Mesodermal cell (in vitro differentiated cells): ENCODE measurements at regions not wholly inside any gene's neighbourhood (a gene's known extent, or its start where the extent isn't known, plus 50 kb on each side); places are given as distances from the start of the nearest gene placed in this dataset.

Source experiments
- H3K27ac ChIP-seq: 2 replicates; pipeline ENCODE4 v1.7.0; 2013; ENCODE audit warnings: mild to moderate bottlenecking, low read depth, low read length, moderate library complexity; ENCODE audit not compliant: severe bottlenecking
- H3K36me3 ChIP-seq: 2 replicates; pipeline ENCODE4 v1.7.1; 2013; ENCODE audit warnings: mild to moderate bottlenecking, low read length, moderate library complexity; ENCODE audit not compliant: control insufficient read depth, insufficient read depth
- H3K4me1 ChIP-seq: one replicate; pipeline ENCODE4 v1.7.1; 2013; ENCODE audit warnings: mild to moderate bottlenecking, low read length; ENCODE audit not compliant: insufficient read depth, control insufficient read depth, poor library complexity, severe bottlenecking
- H3K4me3 ChIP-seq: 2 replicates; pipeline ENCODE4 v1.7.0; 2013; ENCODE audit warnings: low read length, control low read depth, mild to moderate bottlenecking; ENCODE audit not compliant: insufficient read depth, poor library complexity, severe bottlenecking; ENCODE audit errors: extremely low read depth
- H3K9me3 ChIP-seq: 2 replicates; pipeline ENCODE4 v1.7.1; 2013; ENCODE audit warnings: mild to moderate bottlenecking, low read length, moderate library complexity; ENCODE audit not compliant: control insufficient read depth
- WGBS, 2 experiments: methylation state at CpG; one replicate each; pipeline ENCODE4 v1.1.5; 2013; ENCODE audit warnings: missing lambda C conversion rate in 2 of 2; ENCODE audit not compliant: insufficient coverage in 2 of 2; 5-methylcytosine and 5-hydroxymethylcytosine counted together

DNA sequence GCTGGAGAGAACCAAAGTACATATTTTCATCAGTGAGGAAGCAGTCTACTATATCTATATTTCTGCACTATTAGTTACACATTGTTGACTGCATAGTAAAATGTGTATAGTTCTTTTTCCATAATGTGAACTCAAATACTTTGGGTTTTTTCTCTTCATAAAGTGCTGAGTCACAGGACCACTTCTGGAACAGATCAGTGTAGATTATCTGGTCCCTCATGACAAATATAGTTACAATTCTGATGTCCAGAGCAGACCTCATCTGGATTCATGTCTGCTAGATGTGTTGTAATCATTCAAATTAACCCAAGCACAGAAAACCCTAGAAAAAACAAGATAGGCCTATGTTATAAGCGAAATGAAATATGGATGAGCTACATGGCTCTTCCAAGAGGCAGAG, 171.4 kb downstream of the SUCLA2 start:
- Histone ChIP-seq H3K27ac (no peak overlapping the region), H3K9me3 (no peaks in the 10 kb centered on the region), H3K36me3 (no peaks in the 10 kb centered on the region), H3K4me1 (peaks cover 4% of the 10 kb centered on the region), H3K4me3 (no peak overlapping the region)
- 71% methylated on average over 1 of the region's 1 CpG; no CpG with 5 or more reads in 1 of the 2 experiments for whole genome bisulfite sequencing, 2 experiments

DNA sequence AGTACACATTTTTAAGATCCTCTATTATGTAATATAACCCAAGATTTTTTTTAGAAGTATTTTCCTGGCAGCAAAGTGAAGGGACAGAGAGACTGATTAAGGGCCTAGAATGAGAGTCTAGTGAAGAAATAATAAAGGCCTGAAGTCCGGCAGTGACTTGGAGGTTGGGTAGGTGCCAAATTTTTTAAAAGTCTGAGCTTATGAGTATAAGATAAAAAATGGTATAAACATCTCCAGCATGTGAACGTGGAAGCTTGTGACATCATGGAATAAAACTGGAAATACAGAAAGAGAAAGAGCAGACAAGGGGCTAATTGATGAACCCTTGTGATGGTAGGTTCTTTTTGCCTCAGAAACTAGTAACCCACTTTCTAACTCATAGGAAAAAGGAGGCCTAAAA, 174.6 kb downstream of the SUCLA2 start:
- Histone ChIP-seq H3K4me1 (peaks cover 4% of the 10 kb centered on the region), H3K9me3 (no peaks in the 10 kb centered on the region), H3K4me3 (no peak overlapping the region), H3K27ac (no peak overlapping the region), H3K36me3 (no peaks in the 10 kb centered on the region)
- WGBS, 2 experiments, result 90 to 100% methylated on average over 2 of the region's 2 CpGs

DNA sequence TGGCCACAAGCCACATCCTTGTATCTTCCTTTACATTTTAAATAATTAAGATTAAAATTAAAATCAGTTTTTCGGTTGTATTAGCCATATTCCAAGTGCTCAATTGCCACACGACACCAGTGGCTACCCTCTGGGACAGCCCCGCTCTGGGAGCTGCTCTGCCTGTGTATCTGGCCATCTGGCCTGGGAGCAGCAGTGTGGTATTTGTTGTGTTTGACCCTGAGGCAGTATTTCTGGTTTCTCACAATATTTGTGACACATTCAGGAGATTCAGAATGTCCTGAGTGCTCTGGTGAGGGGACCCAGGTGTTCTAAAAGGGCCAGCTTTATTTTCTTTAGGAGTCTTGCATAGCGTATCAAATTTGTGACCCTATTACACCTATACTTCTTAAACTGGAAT, 179.0 kb downstream of the SUCLA2 start:
- no peak overlapping the region for H3K4me3 ChIP-seq
- no peak overlapping the region for H3K27ac ChIP-seq
- no peaks in the 10 kb centered on the region for H3K9me3 ChIP-seq
- H3K4me1 ChIP-seq, result no peaks in the 10 kb centered on the region
- H3K36me3 ChIP-seq, result no peaks in the 10 kb centered on the region
- 86% methylated on average over 3 to 4 of the region's 4 CpGs for WGBS, 2 experiments

DNA sequence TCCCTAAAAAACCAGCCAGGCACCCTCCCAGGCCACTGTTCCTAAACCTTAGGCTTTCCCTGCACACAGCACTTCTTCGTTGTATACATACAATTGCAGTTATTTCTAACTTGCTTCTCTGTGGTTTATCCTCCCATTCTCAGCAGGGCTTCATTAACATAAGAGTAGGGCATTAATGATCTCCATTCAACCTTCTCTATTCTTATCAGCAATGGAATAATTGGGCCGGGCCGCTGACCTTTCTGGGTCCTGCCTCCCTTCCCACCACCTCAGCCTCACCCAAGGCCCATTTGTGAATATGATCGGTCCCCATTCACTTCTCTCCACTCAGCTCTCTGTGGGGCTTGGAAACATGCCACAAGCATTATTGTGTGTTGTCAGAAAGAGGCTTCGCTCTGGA, 184.2 kb downstream of the SUCLA2 start:
- Histone ChIP-seq H3K36me3 (no peaks in the 10 kb centered on the region), H3K27ac (no peak overlapping the region), H3K4me1 (no peaks in the 10 kb centered on the region), H3K4me3 (no peak overlapping the region), H3K9me3 (no peaks in the 10 kb centered on the region)
- 12 to 23% methylated on average over 1 to 3 of the region's 5 CpGs for WGBS, 2 experiments

DNA sequence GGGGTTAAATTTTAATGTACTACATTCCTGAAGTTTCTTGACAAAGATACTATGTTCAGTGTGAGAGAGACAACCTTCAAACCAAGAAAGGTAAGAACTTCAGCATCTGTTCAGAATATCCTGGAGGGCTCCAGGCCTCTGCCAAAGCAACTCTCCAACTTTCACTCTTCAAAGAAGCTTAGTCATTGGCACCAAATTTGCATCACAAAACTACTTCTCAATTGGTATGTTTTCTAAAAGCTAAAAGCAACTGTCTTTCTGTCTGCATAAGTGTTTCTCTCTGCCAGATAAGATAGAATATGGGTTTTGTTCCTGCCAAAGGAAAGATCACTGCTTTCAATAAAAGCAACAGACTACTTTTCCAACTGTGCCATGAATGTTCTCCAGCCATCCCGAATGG, 187.4 kb downstream of the SUCLA2 start:
- no peaks in the 10 kb centered on the region for H3K4me1 ChIP-seq
- H3K9me3 ChIP-seq, result no peaks in the 10 kb centered on the region
- H3K36me3 ChIP-seq, result no peaks in the 10 kb centered on the region
- WGBS, 2 experiments, result 20 to 83% methylated on average over 1 of the region's 1 CpG
- H3K27ac ChIP-seq, result no peak overlapping the region
- H3K4me3 ChIP-seq, result no peak overlapping the region

DNA sequence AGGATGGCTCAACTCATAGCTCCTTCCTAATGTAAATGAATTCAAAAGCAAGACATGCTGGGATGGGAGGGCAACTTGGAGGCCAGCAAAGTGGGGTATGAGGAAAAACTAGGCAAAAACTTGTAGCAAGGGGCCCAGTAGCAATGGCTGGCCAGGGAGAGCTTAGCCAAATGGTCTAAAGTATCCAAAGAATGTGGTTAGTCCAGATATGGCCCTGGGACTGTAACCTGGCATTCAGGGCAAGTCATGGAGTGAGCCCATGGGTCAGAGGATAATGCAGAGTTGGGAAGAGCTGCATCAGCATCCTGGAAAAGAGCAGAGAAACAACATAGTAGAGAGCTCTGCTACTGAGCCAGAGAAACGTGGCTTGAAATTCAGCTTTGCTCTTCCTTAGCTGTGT, 191.7 kb downstream of the SUCLA2 start:
- 100% methylated on average over 1 of the region's 1 CpG; no CpG with 5 or more reads in 1 of the 2 experiments for WGBS, 2 experiments
- H3K36me3 ChIP-seq, result no peaks in the 10 kb centered on the region
- no peak overlapping the region for H3K4me3 ChIP-seq
- H3K4me1 ChIP-seq, result no peaks in the 10 kb centered on the region
- H3K27ac ChIP-seq, result no peak overlapping the region
- no peaks in the 10 kb centered on the region for H3K9me3 ChIP-seq

DNA sequence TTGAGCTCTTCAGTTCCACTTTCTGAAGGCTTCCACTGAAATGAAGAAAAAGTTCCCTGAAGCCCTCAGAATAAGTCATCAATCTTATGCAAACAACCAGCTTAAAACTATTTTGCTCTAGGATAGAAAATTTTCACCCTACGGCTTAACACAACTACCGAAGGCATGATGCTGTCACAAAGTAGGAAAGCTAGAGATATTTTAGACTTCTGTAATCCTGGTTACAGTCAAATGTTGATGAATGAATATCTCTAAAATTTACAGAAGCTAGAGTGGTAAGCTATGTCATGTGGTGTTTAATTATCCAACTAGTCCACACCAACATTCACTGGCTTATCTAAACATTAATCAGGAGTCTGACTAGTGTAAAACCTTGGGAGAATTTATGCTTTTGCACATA, 197.9 kb downstream of the SUCLA2 start:
- WGBS, 2 experiments, result 100% methylated on average over 1 of the region's 2 CpGs; no CpG with 5 or more reads in 1 of the 2 experiments
- Histone ChIP-seq H3K9me3 (peaks cover 6% of the 10 kb centered on the region), H3K36me3 (no peaks in the 10 kb centered on the region), H3K27ac (no peak overlapping the region), H3K4me3 (no peak overlapping the region), H3K4me1 (no peaks in the 10 kb centered on the region)

DNA sequence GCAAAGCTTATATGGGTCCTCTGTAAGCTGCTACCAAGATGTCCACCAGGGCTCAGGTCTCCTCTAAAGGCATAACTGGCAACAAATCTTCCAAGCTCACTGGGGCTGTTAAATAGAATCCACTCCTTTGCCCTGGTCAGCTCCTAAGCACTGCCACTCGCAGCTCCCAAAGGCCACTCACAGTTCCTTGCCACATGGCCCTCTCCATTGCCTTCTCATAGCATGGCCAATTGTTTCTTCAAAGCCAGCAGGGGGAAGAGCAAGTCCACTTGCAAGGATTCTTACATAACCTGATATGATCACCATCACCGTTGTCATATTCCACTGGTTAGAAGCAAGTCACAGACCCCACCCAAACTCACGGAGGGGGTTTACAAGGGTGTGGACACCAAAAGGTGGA, 199.5 kb downstream of the SUCLA2 start:
- Histone ChIP-seq H3K4me1 (no peaks in the 10 kb centered on the region), H3K36me3 (no peaks in the 10 kb centered on the region)
- 85 to 89% methylated on average over 1 to 3 of the region's 3 CpGs for WGBS, 2 experiments

DNA sequence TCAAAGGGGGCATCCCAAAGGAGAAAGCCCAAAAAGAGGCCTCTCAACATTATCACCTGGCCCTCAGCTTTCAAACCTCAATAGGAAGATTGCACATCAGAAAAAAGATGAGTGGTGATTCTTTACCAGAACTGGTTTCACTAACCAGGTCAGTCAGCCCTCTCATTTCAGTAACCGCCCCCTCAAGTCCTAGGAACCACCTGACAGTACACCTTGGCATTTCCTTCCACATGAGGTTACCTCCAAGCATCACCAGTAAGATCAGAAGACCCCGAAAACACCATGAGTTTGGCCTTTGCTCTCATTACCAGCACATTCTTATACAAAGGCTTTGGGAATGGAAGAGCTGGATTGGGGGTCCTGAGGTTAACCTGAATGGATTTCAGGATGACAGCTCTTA, 200.5 kb downstream of the SUCLA2 start:
- Histone ChIP-seq H3K36me3 (no peaks in the 10 kb centered on the region), H3K27ac (no peak overlapping the region), H3K9me3 (peaks cover 6% of the 10 kb centered on the region), H3K4me1 (no peaks in the 10 kb centered on the region), H3K4me3 (no peak overlapping the region)
- 62 to 100% methylated on average over 1 of the region's 2 CpGs for WGBS, 2 experiments

More for the DNA sequence above, 199.5 kb downstream of the SUCLA2 start:
- peaks cover 6% of the 10 kb centered on the region for H3K9me3 ChIP-seq
- H3K27ac ChIP-seq, result no peak overlapping the region
- no peak overlapping the region for H3K4me3 ChIP-seq

DNA sequence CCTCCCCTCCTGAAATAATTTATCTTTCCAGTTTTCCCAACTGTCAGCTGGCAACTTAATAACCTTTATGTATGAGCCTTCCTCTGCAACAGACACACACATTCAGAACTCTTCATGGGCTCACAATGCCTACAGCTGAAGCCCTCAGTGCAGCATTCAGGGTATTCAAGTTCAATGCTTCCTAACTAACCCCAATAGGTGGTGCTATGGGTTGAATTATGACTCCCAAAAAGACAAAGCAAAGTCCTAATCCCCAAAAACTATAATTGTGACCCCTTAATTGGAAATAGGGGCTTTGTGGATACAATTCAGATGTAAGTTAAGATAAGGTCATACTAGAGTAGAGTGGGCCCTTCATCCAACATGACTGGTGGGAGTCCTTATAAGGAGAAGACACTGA, 202.2 kb downstream of the SUCLA2 start:
- H3K4me1 ChIP-seq, result no peaks in the 10 kb centered on the region
- H3K36me3 ChIP-seq, result no peaks in the 10 kb centered on the region
- peaks cover 6% of the 10 kb centered on the region for H3K9me3 ChIP-seq
- H3K27ac ChIP-seq, result no peak overlapping the region
- no peak overlapping the region for H3K4me3 ChIP-seq

DNA sequence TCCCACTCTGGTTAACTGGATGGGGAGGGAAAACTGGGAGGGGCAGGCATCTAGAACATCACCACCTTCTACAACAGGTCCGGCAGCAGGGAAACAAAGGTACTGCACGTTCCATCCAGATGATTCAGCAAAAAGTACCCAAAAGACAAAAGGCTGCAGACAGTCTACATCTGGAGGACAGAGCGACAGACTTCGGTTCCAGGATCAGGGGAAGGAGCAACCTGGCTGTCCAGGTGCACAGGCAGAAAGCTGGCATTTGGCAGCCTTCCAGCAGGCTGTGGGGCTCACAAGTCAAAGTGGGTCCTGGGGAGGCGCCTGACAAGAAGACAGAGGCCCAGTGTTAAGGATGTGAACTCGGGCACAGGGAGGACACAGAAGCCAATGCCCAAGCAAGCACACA, 202.9 kb downstream of the SUCLA2 start:
- Histone ChIP-seq H3K9me3 (peaks cover 6% of the 10 kb centered on the region), H3K27ac (no peak overlapping the region), H3K4me3 (no peak overlapping the region), H3K4me1 (no peaks in the 10 kb centered on the region), H3K36me3 (no peaks in the 10 kb centered on the region)
- WGBS, 2 experiments, result 87 to 94% methylated on average over 5 of the region's 6 CpGs

DNA sequence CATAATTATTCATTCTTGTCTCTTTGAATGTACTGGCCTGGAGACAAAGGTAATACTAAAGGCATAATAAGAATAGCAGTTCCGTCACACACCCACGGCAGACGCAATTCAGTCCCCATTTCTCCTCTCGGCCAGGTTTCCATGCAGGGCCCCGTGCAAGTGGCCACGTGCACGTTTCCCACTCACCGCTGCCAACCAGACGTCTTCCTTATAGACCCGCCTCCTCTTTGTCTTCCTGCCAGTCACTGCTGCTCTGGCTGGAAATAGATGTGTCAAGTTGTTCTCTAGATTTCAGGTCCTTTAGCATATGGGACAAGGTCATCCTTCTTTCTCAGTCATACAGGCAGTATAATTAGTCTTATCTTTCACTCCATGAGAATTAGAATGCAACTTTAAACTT, 204.3 kb downstream of the SUCLA2 start:
- 84 to 88% methylated on average over 8 to 9 of the region's 10 CpGs for WGBS, 2 experiments
- Histone ChIP-seq H3K27ac (no peak overlapping the region), H3K9me3 (peaks cover 12% of the 10 kb centered on the region), H3K4me3 (no peak overlapping the region), H3K4me1 (no peaks in the 10 kb centered on the region), H3K36me3 (no peaks in the 10 kb centered on the region)
